ENCODE measurements at regions not wholly inside any gene's neighbourhood (a gene's known extent, or its start where the extent isn't known, plus 50 kb on each side); places are given as distances from the start of the nearest gene placed in this dataset.

DNA sequence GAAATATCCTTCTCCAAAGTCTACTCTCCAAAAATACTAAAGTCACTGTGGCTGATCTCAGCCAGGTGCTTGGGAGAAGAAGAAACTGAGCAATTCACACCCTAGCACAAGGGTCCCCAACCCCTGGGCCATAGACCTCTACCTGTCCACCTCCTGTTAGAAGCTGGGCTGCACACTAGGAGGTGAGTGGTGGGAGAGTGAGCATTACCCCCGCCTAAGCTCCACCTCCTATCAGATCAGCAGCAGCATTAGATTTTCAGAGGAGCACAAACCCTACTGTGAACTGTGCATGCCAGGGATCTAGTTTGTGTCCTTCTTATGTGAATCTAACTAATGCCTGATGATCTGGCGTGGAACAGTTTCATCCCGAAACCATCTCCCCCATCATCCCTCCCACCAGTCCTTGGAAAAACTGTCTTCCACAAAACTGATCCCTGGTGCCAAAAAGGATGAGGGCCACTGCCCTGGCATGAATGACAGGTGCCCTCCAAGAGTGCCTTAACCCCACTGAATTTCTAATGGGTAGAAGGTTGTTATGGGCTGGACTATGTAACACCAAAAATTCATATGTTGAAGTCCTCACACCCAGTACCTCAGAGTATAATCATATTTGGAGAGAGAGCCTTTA, 109.2 kb upstream of the CDYL start:
- TF ChIP-seq, protein P1, sequence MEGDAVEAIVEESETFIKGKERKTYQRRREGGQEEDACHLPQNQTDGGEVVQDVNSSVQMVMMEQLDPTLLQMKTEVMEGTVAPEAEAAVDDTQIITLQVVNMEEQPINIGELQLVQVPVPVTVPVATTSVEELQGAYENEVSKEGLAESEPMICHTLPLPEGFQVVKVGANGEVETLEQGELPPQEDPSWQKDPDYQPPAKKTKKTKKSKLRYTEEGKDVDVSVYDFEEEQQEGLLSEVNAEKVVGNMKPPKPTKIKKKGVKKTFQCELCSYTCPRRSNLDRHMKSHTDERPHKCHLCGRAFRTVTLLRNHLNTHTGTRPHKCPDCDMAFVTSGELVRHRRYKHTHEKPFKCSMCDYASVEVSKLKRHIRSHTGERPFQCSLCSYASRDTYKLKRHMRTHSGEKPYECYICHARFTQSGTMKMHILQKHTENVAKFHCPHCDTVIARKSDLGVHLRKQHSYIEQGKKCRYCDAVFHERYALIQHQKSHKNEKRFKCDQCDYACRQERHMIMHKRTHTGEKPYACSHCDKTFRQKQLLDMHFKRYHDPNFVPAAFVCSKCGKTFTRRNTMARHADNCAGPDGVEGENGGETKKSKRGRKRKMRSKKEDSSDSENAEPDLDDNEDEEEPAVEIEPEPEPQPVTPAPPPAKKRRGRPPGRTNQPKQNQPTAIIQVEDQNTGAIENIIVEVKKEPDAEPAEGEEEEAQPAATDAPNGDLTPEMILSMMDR (IDR thresholded peaks at IDR 0.05), result no peak
- no peak for TF ChIP-seq POLR2AphosphoS5 (IDR thresholded peaks at IDR 0.05)
- no peak for TF ChIP-seq EP300 (IDR thresholded peaks at IDR 0.05)
- TF ChIP-seq POLR2A (IDR thresholded peaks at IDR 0.05), result no peak

Data from gastroesophageal sphincter (tissue), 3 donors.